GM18873 (cell line): ENCODE measurements at regions not wholly inside any gene's neighbourhood (a gene's known extent, or its start where the extent isn't known, plus 50 kb on each side); places are given as distances from the start of the nearest gene placed in this dataset.

Experiments used
- ATAC-seq: cut with Tn5 transposase; IDR thresholded peaks from one replicate; pipeline ENCODE4 v1.9.1; 2021; ENCODE audit warnings: mild to moderate bottlenecking, moderate library complexity, moderate number of reproducible peaks; ENCODE audit not compliant: unreplicated experiment, low FRiP score

DNA sequence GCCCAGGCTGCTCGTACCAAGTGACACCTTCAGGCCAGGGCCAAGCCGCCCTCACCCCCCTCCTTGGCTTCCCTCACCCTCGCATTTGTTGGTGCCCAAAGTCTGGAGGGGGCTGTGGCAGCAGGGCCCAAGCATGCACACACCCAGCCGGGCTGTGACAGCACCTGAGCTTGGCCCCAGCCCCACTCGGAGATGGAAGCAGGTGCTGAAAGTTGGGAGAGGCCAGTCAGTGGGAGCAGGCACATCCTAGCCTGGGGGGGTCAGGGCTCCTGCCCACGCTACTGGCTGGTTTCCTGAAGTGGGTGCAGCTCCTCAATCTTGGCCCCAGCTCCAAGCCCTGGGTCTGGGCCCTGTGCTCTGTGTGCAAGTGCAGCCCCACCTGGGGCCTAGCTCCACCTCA is 228.0 kb downstream of the RDH14 start:
- no peak for ATAC-seq

GRCh38 chr2:18325118-18325517 is 235.3 kb downstream of the RDH14 start:
- ATAC-seq, result no peak

DNA sequence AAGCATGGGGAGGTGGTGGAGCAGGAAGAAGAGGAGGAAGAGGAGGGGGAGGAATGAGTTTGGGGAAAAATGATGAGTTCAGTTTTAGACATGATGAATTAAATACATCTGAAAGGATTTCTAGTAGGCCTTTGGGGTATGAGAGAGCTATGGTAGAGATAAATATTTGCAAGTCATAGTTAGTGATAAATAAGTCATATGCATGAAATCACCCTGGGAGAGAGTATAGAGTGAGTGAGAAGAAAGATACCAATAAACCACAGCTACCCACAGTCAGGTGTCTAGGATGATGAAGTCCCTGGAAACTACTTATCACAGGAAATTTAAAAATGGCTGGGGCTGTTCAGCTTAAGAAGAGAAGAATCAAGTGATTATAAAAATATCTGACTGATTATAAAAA is 240.5 kb downstream of the RDH14 start:
- ATAC-seq, result no peak

GRCh38 chr2:18317017-18317416 is 243.4 kb downstream of the RDH14 start:
- ATAC-seq, result no peak

GRCh38 chr2:18312818-18313217 is 247.6 kb downstream of the RDH14 start:
- no peak for ATAC-seq

DNA sequence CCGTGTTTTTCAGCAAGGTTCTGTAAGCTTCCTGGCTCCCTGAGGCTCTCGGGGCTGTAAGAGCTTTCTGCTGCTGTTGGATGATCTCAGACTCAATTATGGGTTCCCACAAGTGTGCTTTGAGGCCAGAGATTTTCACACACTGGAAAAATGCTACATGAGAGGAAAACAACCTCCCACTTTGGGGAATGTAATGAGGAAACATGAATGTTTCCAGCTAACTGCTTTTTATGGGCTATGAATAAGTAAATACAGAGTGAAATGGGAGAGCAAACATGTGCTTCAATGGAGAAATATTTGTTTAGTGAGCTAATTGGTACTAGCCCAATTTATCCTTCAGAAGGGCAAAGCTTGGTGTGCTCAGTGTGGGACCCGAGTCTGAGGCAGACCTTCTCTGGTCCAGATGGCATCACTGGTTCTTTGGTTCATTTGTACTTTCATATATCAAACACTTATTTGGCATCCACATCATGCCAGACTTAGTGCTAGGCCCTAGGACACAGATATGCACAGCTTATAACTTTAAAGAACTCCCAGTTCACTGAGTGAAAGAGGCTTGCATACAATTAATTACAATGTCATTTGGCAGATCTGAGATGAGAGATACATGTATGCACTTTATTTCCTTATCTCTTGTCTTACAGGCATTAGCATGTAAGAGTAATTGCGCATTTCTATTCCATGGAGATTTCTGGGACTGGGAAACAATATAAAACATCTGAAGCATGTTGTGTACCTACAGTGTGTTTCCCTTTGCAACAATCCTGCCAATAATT is 248.8 kb downstream of the RDH14 start:
- no peak for ATAC-seq

GRCh38 chr2:18309627-18310026 is 250.8 kb downstream of the RDH14 start:
- no peak for ATAC-seq

DNA sequence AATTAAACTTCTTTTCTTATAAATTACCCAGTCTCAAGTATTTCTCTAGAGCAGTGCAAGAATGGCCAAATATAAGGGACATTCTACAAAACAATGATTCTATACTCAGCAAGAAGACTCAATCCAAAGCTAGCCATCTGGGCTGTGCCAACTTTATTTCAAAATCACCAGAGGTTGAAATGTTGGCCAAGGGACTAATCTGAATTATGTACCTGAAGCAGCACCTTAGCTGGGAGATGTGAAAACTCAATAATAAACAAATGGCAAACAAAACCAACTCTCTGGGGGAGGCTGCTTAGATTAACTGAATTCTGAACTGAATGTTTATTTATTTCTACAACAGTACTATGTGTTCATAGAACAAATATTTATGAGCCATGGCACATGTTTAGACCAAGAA is 251.3 kb downstream of the RDH14 start:
- no peak for ATAC-seq

DNA sequence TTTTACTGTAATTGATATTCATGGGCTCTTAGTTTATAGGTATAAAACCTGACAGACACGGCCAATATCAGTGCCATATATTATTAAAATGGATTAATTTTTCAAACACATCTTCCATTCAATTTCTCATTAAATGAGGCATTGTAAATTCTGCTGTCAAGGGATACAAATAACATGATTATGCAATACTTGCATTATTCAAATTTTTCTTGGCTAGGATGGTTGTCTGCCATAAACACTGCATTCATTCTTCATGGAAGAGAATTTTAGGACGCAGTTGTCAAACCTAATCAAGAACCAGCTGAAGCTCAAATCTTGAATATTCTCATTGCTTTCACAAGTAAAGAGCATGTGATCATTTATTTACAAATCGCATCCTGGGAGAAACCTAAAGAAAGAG is 255.6 kb downstream of the RDH14 start:
- no peak for ATAC-seq

GRCh38 chr2:18301421-18302139 is 258.9 kb downstream of the RDH14 start:
- no peak for ATAC-seq

DNA sequence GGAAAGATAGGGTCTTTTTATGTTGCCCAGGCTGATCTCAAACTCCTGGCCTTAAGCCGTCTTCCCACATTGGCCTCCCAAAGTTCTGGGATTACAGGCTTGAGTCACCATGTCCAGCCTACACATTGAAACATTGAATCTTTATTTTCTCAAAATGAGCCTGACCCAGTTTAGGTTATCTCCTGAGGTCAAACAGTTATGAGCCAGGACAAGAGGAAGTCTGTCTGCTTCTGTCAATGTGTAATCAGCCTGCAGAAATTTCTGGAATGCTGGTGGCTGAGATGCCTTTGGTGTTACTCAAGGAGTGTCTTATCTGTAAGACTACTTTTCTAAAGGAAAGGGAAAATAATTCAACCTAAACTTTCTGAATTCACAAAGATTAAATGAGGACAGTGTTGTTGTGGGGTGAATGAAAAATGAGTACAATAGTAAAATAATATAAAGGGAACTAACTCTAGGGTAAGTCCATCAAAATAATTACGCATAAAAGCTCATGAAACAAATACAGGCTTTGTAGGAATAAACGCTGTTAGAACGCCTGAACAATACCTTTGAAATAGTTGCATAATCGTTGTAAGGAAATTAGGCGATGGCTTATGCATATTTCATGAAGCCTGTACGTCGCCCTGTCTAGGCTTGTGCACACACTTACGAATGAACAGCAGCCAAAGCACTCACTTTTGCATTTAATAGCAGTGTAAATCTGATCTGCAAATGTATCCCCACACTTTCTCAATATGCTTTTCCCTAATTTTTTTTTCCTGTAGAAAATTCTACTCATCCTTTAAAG is 260.8 kb downstream of the RDH14 start:
- ATAC-seq, result no peak

GRCh38 chr2:18297534-18298058 is 262.9 kb downstream of the RDH14 start:
- no peak for ATAC-seq

GRCh38 chr2:18290386-18290785 is 270.1 kb downstream of the RDH14 start:
- ATAC-seq, result no peak

DNA sequence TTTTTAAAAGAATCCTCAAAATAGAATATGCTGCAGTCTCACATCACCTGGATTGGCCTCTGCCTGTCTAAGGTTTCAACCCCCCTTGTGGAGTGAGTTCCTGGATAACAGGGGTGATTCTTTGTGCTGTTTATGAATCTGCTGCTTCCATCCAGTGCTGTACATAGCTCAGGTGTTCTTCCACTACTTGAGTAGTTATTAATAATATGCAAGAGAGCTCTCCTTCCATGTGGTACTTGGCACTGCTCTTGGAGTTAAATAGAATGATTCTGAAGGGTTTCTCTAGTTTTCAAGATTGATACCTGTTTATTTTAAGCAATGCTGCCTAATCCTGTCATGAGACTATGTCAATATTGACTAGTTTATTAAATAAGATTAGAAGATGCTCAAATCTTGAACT is 273.6 kb downstream of the RDH14 start:
- no peak for ATAC-seq

GRCh38 chr2:18284331-18284730 is 276.1 kb downstream of the RDH14 start:
- ATAC-seq, result no peak

DNA sequence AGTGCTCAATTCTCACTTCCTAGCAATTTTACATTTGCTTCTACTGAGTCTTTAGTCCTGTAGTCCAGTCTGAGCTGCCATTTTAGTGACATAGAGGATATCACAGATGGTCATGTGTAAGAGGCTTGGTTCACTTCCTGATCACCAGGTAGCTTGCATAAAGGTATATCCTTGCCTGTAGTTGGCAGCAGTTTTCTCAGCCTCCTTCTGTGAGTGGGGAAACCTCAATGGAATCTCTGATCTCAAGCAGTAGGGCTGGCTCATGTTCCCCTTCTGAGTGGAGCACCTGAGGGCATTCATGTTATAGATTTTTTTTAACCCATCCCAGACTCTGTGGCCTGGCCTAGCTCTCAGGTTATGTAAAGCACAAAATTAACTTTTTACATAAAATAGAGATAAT is 278.4 kb downstream of the RDH14 start:
- ATAC-seq, result no peak

DNA sequence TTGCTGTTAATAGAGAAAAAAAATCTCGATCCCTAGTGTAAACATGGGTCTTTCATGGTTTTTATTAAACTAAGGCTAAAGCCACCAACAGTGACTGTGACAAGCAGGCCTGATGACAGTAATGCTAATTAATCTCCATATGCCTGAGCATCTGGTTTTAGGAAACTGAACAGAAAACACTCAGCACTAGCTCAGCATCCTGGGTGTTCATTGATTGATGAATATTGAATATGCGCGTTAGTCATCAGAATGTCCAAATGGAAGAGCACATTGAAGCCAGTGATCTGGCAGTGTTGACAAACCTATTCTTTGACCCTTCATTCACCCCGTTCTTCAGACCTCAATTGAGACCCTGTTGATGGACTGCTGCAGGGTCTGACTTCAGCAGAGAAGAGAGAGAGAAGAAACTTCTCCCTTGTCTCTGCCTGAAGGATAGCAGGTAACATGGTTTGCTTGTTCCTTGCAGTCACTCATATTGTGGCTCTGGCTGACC is 283.8 kb downstream of the RDH14 start:
- no peak for ATAC-seq

DNA sequence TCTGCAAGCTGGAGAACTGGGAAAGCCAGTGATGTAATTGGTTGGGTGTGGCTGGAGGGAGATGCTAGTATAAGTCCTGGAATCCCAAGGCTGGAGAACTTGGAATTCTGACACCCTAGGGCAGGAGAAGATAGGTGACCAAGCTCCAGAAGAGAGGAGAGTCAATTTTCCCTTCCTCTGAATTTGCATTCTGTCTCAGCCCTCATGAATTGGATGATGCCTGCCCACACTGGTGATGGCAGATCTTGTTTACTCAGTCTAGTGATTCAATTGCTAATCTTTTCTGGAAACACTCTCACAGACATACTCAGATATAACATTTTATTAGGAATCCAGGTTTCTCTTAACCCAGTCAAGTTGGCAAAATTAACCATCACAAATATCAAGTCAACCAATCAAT is 287.2 kb downstream of the RDH14 start:
- ATAC-seq, result no peak

- ATAC-seq, result no peak
Observed at GRCh38 chr2:18272148-18272494, 288.3 kb downstream of the RDH14 start.

DNA sequence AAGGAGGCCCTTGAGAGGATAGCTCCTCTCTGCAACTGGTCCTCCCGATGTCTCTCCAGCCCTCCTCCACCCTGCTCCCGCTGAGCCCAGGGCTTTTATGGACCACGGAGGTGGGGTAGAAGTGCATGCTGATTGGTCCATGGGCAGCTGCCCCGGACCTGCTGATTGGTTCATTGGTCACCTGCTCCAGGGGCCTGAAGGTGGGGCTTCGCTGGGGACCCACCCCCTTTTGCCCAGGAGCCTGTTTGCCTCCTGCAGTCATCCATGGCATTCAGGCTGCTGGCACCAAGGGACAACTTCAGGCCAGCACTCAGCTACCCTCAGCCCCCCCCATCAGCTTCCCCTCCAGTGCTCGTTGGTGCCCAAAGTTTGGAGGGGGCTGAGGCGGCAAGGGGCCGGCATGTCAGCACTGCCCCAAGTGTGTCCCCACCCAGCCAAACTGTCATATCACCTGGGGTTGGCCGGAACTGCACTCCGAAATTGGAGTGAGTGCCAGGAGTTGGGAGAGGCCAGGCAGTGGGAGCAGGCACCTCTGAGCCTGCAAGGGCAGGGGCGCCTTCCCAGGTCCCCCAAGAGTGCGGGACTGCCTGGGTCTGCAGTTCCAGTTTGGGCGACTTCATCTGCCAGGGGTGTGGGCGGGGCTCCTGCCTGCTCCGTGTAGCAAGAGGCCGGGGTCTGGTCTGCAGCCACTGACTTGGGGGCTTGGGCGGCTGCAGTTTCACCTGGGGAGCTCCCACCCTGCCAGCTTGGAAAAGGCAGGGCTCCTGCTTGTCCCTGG is 288.9 kb downstream of the RDH14 start:
- ATAC-seq, result no peak
